Naive B cell (primary cell): ENCODE measurements at regions not wholly inside any gene's neighbourhood (a gene's known extent, or its start where the extent isn't known, plus 50 kb on each side); places are given as distances from the start of the nearest gene placed in this dataset.

ENCODE experiments used
- ATAC-seq, 2 donors: fragments of 150-1000 bp; cut with Tn5 transposase; 2 replicates each; pipeline ENCODE4 v1.10.0; 2021; ENCODE audit warnings: low read depth in 2 of 2, mild to moderate bottlenecking in 2 of 2, moderate library complexity in 2 of 2
- DNase-seq: peaks from one replicate; pipeline ENCODE4 v3.0.0; 2022
- H3K27ac Mint-ChIP-seq, 6 donors: one replicate each; pipeline ENCODE4 v1.8.0; 2020 to 2022; ENCODE audit warnings: mild to moderate bottlenecking in 6 of 6, mixed read lengths in 6 of 6, moderate library complexity in 5 of 6, inconsistent platforms in 2 of 6
- H3K27me3 Mint-ChIP-seq, 3 donors: one replicate each; pipeline ENCODE4 v1.8.0; 2021 to 2022; ENCODE audit warnings: mixed read lengths in 3 of 3, mild to moderate bottlenecking in 1 of 3
- H3K36me3 Mint-ChIP-seq, 2 donors: one replicate each; pipeline ENCODE4 v1.8.0; 2020 to 2022; ENCODE audit warnings: mixed read lengths in 2 of 2, inconsistent platforms in 1 of 2, mild to moderate bottlenecking in 1 of 2
- H3K4me1 Mint-ChIP-seq, 3 donors: one replicate each; pipeline ENCODE4 v1.8.0; 2020 to 2022; ENCODE audit warnings: mixed read lengths in 3 of 3, inconsistent platforms in 1 of 3, mild to moderate bottlenecking in 1 of 3, moderate library complexity in 1 of 3
- H3K4me3 Mint-ChIP-seq, 8 donors: one replicate each; pipeline ENCODE4 v1.8.0; 2020 to 2022; ENCODE audit warnings: mild to moderate bottlenecking in 8 of 8, mixed read lengths in 8 of 8, moderate library complexity in 8 of 8, inconsistent platforms in 2 of 8
- H3K9me3 Mint-ChIP-seq, 7 donors: one replicate each; pipeline ENCODE4 v1.8.0; 2020 to 2022; ENCODE audit warnings: mixed read lengths in 7 of 7, mild to moderate bottlenecking in 5 of 7, inconsistent platforms in 2 of 7, moderate library complexity in 1 of 7

GRCh38 chr17:6213859-6214258, 143.7 kb downstream of the WSCD1 start:
- ATAC-seq (no peak), DNase-seq (no peak)
- no peaks in the 10 kb centered on the region for H3K9me3 Mint-ChIP-seq
- H3K27ac Mint-ChIP-seq: no peak overlapping the region
- H3K4me3 Mint-ChIP-seq: no peak overlapping the region
- no peaks in the 10 kb centered on the region for H3K36me3 Mint-ChIP-seq
- no peaks in the 10 kb centered on the region for H3K4me1 Mint-ChIP-seq
- H3K27me3 Mint-ChIP-seq: peaks cover 10 to 23% (median 22%) of the 10 kb centered on the region in 3 donors

DNA sequence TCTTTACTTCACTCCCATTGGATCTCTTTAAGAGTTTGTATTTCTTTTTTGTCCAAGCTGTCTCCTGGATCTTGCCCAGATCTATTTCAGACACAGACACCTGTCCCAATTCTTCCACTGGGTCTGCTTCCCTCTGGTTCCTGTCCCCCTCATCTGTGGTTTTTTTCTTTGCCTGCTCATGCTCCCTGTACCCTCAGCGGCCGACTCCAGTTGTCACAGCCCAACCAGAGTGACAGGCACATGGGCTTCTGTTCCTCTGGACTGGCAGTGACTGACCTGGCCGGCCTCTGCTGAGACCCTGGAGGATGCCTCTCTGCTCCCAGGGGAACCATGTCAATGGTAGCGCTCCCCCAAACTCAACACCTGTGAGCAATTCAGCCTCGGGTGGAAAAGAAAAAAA, 142.6 kb downstream of the WSCD1 start:
- no peaks in the 10 kb centered on the region for H3K4me1 Mint-ChIP-seq
- H3K27me3 Mint-ChIP-seq: peaks cover 1 to 14% (median 11%) of the 10 kb centered on the region in 3 donors
- no peak overlapping the region for H3K27ac Mint-ChIP-seq
- no peak for ATAC-seq
- no peaks in the 10 kb centered on the region for H3K9me3 Mint-ChIP-seq
- no peak overlapping the region for H3K4me3 Mint-ChIP-seq
- H3K36me3 Mint-ChIP-seq: no peaks in the 10 kb centered on the region
- no peak for DNase-seq

DNA sequence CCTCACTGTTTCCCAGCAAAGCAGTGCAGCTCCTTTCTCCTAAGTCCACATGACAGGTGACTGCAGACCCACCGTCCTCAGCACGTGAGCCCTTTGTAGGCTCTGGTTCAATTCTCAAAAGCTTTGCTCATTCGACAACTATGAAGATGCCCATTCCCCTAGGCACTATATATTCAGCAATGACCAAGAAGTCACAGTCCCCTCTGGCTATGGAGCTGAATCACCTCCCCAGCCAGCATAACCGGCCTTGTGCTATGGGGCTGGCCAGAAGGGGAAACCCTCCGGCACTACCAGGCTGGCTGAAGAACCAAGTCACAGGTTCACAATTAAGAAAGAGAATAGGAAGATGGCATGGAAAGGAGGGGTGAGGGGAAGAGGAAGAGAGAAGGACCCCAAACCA, 139.7 kb downstream of the WSCD1 start:
- DNase-seq (no peak), ATAC-seq (no peak)
- H3K27ac Mint-ChIP-seq: no peak overlapping the region
- no peaks in the 10 kb centered on the region for H3K9me3 Mint-ChIP-seq
- H3K36me3 Mint-ChIP-seq: no peaks in the 10 kb centered on the region
- no peaks in the 10 kb centered on the region for H3K4me1 Mint-ChIP-seq
- no peak overlapping the region for H3K4me3 Mint-ChIP-seq
- peaks cover 0 to 15% (median 8%) of the 10 kb centered on the region in 3 donors for H3K27me3 Mint-ChIP-seq

DNA sequence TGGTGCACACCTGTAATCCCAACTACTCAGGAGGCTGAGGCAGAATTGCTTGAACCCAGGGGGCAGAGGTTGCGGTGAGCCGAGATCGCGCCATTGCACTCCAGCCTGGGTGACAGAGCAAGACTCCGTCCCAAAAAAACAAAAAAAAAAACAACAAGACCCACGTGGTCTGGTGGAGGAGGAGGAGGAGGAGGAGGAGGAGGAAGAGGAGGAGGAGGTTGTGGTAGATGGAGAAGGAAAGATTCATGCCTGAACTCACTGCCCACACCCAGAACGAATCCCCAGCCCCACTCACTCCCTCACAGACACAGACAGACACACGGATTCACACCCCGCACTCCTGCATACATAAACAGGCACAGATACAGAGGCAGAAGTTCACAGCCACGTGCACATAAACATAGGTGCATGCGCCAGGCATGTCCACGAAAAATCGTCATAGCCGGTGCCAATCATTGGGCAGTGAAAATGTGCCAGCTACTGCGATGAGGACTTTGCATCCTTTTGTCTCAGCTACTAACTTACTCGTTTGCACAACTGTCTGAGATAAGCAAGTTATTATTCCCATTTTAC, 138.5 kb downstream of the WSCD1 start:
- H3K9me3 Mint-ChIP-seq: no peaks in the 10 kb centered on the region

GRCh38 chr17:6205525-6205924, 135.3 kb downstream of the WSCD1 start:
- no peak overlapping the region for H3K27ac Mint-ChIP-seq
- no peaks in the 10 kb centered on the region for H3K36me3 Mint-ChIP-seq
- DNase-seq: no peak
- no peak for ATAC-seq
- H3K4me1 Mint-ChIP-seq: no peaks in the 10 kb centered on the region
- H3K4me3 Mint-ChIP-seq: no peak overlapping the region
- H3K27me3 Mint-ChIP-seq: peaks cover 29 to 35% (median 32%) of the 10 kb centered on the region in 3 donors
- H3K9me3 Mint-ChIP-seq: peaks cover 0 to 8% (median under 1%) of the 10 kb centered on the region in 7 donors

More for the DNA sequence above, 138.5 kb downstream of the WSCD1 start:
- H3K27ac Mint-ChIP-seq: no peak overlapping the region
- ATAC-seq: no peak
- H3K36me3 Mint-ChIP-seq: no peaks in the 10 kb centered on the region
- peaks cover 5 to 16% (median 14%) of the 10 kb centered on the region in 3 donors for H3K27me3 Mint-ChIP-seq
- H3K4me1 Mint-ChIP-seq: no peaks in the 10 kb centered on the region
- no peak overlapping the region for H3K4me3 Mint-ChIP-seq
- DNase-seq: no peak

- Mint-ChIP-seq H3K4me1 (no peaks in the 10 kb centered on the region), H3K9me3 (peaks cover 0 to 9% (median 2%) of the 10 kb centered on the region in 7 donors), H3K4me3 (no peak overlapping the region), H3K36me3 (no peaks in the 10 kb centered on the region), H3K27ac (no peak overlapping the region), H3K27me3 (peaks cover 29 to 33% (median 32%) of the 10 kb centered on the region in 3 donors)
- no peak for DNase-seq
- ATAC-seq: no peak
Observed at GRCh38 chr17:6205033-6205432, 134.9 kb downstream of the WSCD1 start.

DNA sequence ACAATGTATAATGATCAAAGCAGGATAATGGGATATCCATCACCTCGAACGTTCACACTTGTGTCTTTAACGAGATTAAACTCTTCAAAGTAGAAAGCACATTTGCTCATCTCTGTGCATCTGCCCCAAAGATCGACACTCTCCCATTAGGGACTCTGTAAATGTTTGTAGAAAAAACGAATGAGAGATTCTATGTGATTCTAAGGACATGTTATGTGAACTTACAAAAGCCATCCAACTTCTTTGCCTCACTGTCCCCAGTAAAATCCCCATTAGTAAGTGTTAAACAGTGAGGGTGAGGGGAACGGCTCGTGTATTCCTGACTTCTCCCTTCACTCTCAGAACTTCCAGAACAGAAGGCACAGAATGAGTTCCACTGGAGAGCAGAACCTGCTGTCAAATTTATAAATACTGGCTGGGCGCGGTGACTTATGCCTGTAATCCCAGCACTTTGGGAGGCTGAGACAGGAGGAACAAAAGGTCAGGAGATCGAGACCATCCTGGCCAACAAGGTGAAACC, 134.1 kb downstream of the WSCD1 start:
- Mint-ChIP-seq H3K36me3 (no peaks in the 10 kb centered on the region), H3K4me3 (no peak overlapping the region), H3K27ac (no peak overlapping the region), H3K9me3 (peaks cover 0 to 9% (median 2%) of the 10 kb centered on the region in 7 donors), H3K4me1 (no peaks in the 10 kb centered on the region), H3K27me3 (peaks cover 28 to 32% (median 29%) of the 10 kb centered on the region in 3 donors)
- no peak for DNase-seq
- no peak for ATAC-seq

DNA sequence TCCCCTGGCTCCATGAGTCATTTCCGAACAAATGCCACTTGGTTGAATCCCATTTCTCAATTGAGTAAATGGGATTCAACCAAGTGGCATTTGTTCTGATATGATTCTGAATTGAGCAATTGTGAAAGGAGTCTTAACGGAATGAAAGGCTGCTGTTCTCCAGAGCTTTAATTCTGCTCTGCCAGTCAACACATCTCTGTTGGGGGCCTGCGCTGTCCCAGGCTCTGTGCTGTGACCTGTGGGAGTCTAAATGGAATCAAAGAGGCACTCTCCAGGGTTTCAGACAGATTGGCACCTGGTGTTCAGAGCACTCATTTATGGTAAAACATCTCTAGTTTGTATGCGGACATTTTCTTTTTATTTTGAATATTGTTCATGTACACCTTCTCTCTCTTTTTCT, 126.2 kb downstream of the WSCD1 start:
- ATAC-seq (no peak), DNase-seq (no peak)
- Mint-ChIP-seq H3K9me3 (peaks cover 2 to 10% (median 5%) of the 10 kb centered on the region in 7 donors), H3K27me3 (peaks cover 5 to 12% (median 11%) of the 10 kb centered on the region in 3 donors), H3K27ac (no peak overlapping the region), H3K36me3 (peaks cover 0 to 7% of the 10 kb centered on the region in 2 donors), H3K4me3 (no peak overlapping the region), H3K4me1 (peaks cover 0 to 6% (median 2%) of the 10 kb centered on the region in 3 donors)

DNA sequence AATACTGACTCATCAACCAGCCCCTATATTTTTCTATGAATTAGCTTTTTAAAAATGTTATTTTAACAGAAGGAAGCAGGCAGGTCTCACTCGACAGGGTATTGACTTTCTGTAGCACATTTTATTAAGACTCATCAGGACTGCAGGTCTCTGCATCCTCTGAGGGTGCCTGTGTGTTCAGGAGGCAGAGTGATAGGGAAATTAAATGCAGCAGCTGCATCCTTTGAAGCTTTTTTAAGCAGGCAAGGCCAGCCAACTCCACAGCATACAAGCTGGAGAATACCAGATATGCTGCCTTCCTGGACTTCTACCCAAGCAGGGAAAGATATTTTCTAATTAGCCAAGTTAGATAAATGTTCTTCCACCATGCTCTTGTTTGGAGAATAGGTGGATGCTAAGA, 124.9 kb downstream of the WSCD1 start:
- peaks cover 0 to 7% of the 10 kb centered on the region in 2 donors for H3K36me3 Mint-ChIP-seq
- H3K9me3 Mint-ChIP-seq: peaks cover 0 to 10% (median 3%) of the 10 kb centered on the region in 7 donors
- peaks cover 0 to 6% (median 2%) of the 10 kb centered on the region in 3 donors for H3K4me1 Mint-ChIP-seq
- DNase-seq (no peak), ATAC-seq (no peak)
- H3K4me3 Mint-ChIP-seq: no peak overlapping the region
- H3K27me3 Mint-ChIP-seq: peaks cover 0 to 14% (median 13%) of the 10 kb centered on the region in 3 donors
- no peak overlapping the region for H3K27ac Mint-ChIP-seq

- no peak for ATAC-seq
- Mint-ChIP-seq H3K4me3 (no peak overlapping the region), H3K36me3 (peaks cover 0 to 7% of the 10 kb centered on the region in 2 donors), H3K27me3 (peaks cover under 1 to 21% (median 15%) of the 10 kb centered on the region in 3 donors), H3K27ac (no peak overlapping the region), H3K4me1 (peaks cover 0 to 6% (median 2%) of the 10 kb centered on the region in 3 donors), H3K9me3 (peaks cover 2 to 13% (median 6%) of the 10 kb centered on the region in 7 donors)
- no peak for DNase-seq
Observed at GRCh38 chr17:6191405-6192324, 121.5 kb downstream of the WSCD1 start.

DNA sequence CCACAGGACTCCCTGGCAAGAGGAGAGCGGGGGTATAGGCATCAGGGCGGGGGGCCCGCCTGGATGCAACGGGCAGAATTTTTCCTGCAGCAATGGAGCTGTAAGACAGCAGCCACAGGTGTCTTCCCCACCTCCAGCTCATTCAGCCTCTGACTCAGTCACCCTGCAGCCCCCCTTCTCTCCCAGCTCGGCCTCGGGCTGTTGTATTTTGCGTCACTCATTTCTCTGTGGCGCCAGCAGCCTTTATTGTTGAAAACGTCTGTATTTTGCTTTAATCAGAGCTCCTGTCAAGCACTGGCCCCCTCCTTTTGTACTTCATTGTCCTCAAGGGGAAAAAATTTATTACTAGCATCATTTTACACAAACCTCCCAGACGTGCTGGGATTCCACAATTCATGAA, 117.7 kb downstream of the WSCD1 start:
- Mint-ChIP-seq H3K4me3 (no peak overlapping the region), H3K36me3 (no peaks in the 10 kb centered on the region), H3K27ac (no peak overlapping the region), H3K27me3 (peaks cover 8 to 29% (median 15%) of the 10 kb centered on the region in 3 donors), H3K4me1 (no peaks in the 10 kb centered on the region), H3K9me3 (peaks cover 3 to 17% (median 6%) of the 10 kb centered on the region in 7 donors)
- DNase-seq (no peak), ATAC-seq (no peak)

DNA sequence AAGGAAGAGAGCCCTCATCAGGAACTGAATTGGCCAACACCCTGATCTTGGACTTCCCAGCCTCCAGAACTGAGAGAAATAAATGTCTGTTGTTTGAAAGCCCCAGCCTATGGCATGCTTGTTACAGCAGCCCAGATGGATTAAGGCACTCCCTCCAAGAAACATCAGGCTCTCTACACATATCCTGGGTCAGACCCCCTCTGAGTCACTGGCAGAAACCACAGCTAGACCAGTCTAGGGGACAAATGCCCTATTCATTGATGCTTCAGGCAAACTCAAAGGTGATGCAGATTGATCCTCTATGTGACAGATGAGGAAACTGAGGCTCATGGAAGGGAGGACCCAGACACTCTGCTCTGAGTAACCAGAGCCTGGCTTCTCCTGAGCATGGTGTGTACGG, 116.8 kb downstream of the WSCD1 start:
- Mint-ChIP-seq H3K36me3 (no peaks in the 10 kb centered on the region), H3K27ac (peak overlapping the region in 1 of 6 donors; percentile 58), H3K9me3 (peaks cover 3 to 17% (median 7%) of the 10 kb centered on the region in 7 donors), H3K27me3 (peaks cover 8 to 34% (median 18%) of the 10 kb centered on the region in 3 donors), H3K4me3 (no peak overlapping the region), H3K4me1 (no peaks in the 10 kb centered on the region)
- ATAC-seq (no peak), DNase-seq (no peak)

DNA sequence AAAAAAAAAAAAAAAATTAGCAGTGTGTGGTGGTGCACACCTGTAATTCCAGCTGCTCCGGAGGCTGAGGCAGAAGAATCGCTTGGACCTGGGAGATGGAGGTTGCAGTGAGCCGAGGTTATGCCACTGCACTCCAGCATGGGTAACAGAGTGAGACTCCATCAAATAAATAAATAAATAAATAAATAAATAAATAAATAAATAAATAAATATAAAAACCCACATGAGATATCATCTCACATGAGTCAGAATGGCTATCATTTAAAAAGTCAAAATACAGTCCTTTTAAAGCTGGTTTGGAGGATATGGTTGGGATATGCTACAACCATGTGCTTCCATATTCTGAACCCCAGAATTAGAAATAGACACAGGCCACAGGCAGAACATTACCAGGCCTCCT, 114.3 kb downstream of the WSCD1 start:
- Mint-ChIP-seq H3K36me3 (no peaks in the 10 kb centered on the region), H3K27me3 (peaks cover 8 to 29% (median 16%) of the 10 kb centered on the region in 3 donors), H3K27ac (no peak overlapping the region), H3K4me3 (peak overlapping the region in 1 of 8 donors; percentile 74), H3K4me1 (no peaks in the 10 kb centered on the region), H3K9me3 (peaks cover 3 to 17% (median 8%) of the 10 kb centered on the region in 7 donors)
- ATAC-seq (no peak), DNase-seq (no peak)
